Osteoblast (primary cell): ENCODE measurements at regions not wholly inside any gene's neighbourhood (a gene's known extent, or its start where the extent isn't known, plus 50 kb on each side); places are given as distances from the start of the nearest gene placed in this dataset.

Experiments used
- DNase-seq: peaks from one replicate; pipeline ENCODE4 v3.0.0; 2011; ENCODE audit warnings: low spot score, mixed read lengths; ENCODE audit not compliant: insufficient read length; ENCODE audit errors: missing footprints
- H2AFZ ChIP-seq: 2 replicates; pipeline ENCODE4 v1.6.0; 2011; ENCODE audit warnings: mild to moderate bottlenecking, low read length
- H3K27ac ChIP-seq: 2 replicates; pipeline ENCODE4 v1.5.1; 2011; ENCODE audit warnings: mild to moderate bottlenecking, low read depth, low read length, moderate library complexity
- H3K27me3 ChIP-seq: 2 replicates; pipeline ENCODE4 v1.6.0; 2012; ENCODE audit warnings: mild to moderate bottlenecking, control low read depth, inconsistent platforms, low read length, moderate library complexity; ENCODE audit not compliant: insufficient read depth
- H3K36me3 ChIP-seq: 2 replicates; pipeline ENCODE4 v1.5.1; 2011; ENCODE audit warnings: mild to moderate bottlenecking, low read length, control low read depth, moderate library complexity; ENCODE audit not compliant: insufficient read depth
- H3K4me1 ChIP-seq: 2 replicates; pipeline ENCODE4 v1.5.1; 2011; ENCODE audit warnings: mild to moderate bottlenecking, low read length, control low read depth, moderate library complexity; ENCODE audit not compliant: insufficient read depth
- H3K4me2 ChIP-seq: 2 replicates; pipeline ENCODE4 v1.6.0; 2011; ENCODE audit warnings: mild to moderate bottlenecking, low read length; ENCODE audit not compliant: insufficient read depth
- H3K4me3 ChIP-seq: fragments of 200-600 bp; sonication (generic); 3 replicates; pipeline ENCODE4 v1.5.1; 2012; ENCODE audit warnings: mild to moderate bottlenecking, low read length, inconsistent platforms; ENCODE audit not compliant: insufficient read depth
- H3K79me2 ChIP-seq: 2 replicates; pipeline ENCODE4 v1.6.0; 2012; ENCODE audit warnings: mild to moderate bottlenecking, low read length, control low read depth, inconsistent platforms; ENCODE audit not compliant: insufficient read depth
- H3K9me3 ChIP-seq: 2 replicates; pipeline ENCODE4 v1.5.1; 2011; ENCODE audit warnings: low read depth, low read length, control low read depth
- H4K20me1 ChIP-seq: 2 replicates; pipeline ENCODE4 v1.6.0; 2012; ENCODE audit warnings: mild to moderate bottlenecking, low read length, control low read depth; ENCODE audit not compliant: insufficient read depth
- TF ChIP-seq, protein P1 (sequence below): IDR thresholded peaks from 2 replicates; pipeline ENCODE4 v1.5.1; 2011; ENCODE audit warnings: mild to moderate bottlenecking, low read depth, low read length, moderate library complexity; ENCODE audit errors: extremely low read depth

- TF ChIP-seq, protein P1, sequence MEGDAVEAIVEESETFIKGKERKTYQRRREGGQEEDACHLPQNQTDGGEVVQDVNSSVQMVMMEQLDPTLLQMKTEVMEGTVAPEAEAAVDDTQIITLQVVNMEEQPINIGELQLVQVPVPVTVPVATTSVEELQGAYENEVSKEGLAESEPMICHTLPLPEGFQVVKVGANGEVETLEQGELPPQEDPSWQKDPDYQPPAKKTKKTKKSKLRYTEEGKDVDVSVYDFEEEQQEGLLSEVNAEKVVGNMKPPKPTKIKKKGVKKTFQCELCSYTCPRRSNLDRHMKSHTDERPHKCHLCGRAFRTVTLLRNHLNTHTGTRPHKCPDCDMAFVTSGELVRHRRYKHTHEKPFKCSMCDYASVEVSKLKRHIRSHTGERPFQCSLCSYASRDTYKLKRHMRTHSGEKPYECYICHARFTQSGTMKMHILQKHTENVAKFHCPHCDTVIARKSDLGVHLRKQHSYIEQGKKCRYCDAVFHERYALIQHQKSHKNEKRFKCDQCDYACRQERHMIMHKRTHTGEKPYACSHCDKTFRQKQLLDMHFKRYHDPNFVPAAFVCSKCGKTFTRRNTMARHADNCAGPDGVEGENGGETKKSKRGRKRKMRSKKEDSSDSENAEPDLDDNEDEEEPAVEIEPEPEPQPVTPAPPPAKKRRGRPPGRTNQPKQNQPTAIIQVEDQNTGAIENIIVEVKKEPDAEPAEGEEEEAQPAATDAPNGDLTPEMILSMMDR: no peak
- Histone ChIP-seq H3K27me3 (no peaks in the 10 kb centered on the region), H3K27ac (no peak overlapping the region), H3K4me2 (no peak overlapping the region), H3K4me1 (no peaks in the 10 kb centered on the region), H3K9me3 (no peaks in the 10 kb centered on the region), H3K4me3 (no peak overlapping the region), H3K79me2 (no peaks in the 10 kb centered on the region), H2AFZ (no peak overlapping the region), H3K36me3 (no peaks in the 10 kb centered on the region), H4K20me1 (no peaks in the 10 kb centered on the region)
- DNase-seq: no peak
Observed at GRCh38 chr3:163626753-163627152, 1451.5 kb downstream of the SI start.

- Histone ChIP-seq H3K9me3 (no peaks in the 10 kb centered on the region), H4K20me1 (no peaks in the 10 kb centered on the region), H3K4me2 (no peak overlapping the region), H3K79me2 (no peaks in the 10 kb centered on the region), H3K4me3 (no peak overlapping the region), H2AFZ (no peak overlapping the region), H3K27me3 (no peaks in the 10 kb centered on the region), H3K27ac (no peak overlapping the region), H3K36me3 (no peaks in the 10 kb centered on the region), H3K4me1 (no peaks in the 10 kb centered on the region)
- TF ChIP-seq, protein P1: no peak
- DNase-seq: no peak
Observed at GRCh38 chr3:163622384-163622783, 1455.9 kb downstream of the SI start.

- Histone ChIP-seq H2AFZ (no peak overlapping the region), H3K4me3 (no peak overlapping the region), H3K4me1 (no peaks in the 10 kb centered on the region), H3K79me2 (no peaks in the 10 kb centered on the region), H3K27me3 (no peaks in the 10 kb centered on the region), H3K9me3 (no peaks in the 10 kb centered on the region), H4K20me1 (no peaks in the 10 kb centered on the region), H3K36me3 (no peaks in the 10 kb centered on the region), H3K27ac (no peak overlapping the region), H3K4me2 (no peak overlapping the region)
- TF ChIP-seq, protein P1: no peak
- DNase-seq: no peak
Observed at GRCh38 chr3:163614886-163615285, 1463.4 kb downstream of the SI start.

- Histone ChIP-seq H3K27ac (no peak overlapping the region), H3K9me3 (peaks cover 4% of the 10 kb centered on the region), H3K27me3 (no peaks in the 10 kb centered on the region), H3K36me3 (no peaks in the 10 kb centered on the region), H3K4me1 (no peaks in the 10 kb centered on the region), H3K4me2 (no peak overlapping the region), H3K4me3 (no peak overlapping the region), H3K79me2 (no peaks in the 10 kb centered on the region), H2AFZ (no peak overlapping the region), H4K20me1 (no peaks in the 10 kb centered on the region)
- TF ChIP-seq, protein P1: no peak
- no peak for DNase-seq
Observed at GRCh38 chr3:163605915-163606314, 1472.4 kb downstream of the SI start.
